ENCODE measurements at regions not wholly inside any gene's neighbourhood (a gene's known extent, or its start where the extent isn't known, plus 50 kb on each side); places are given as distances from the start of the nearest gene placed in this dataset.

- Histone ChIP-seq H3K4me3 (ENCODE audit: low read length) (no peak overlapping the region), H3K4me2 (ENCODE audit: low read depth, low read length, poor library complexity, severe bottlenecking) (no peak overlapping the region), H3K27ac (ENCODE audit: low read length) (no peak overlapping the region), H3K4me1 (ENCODE audit: low read length) (no peaks in the 10 kb centered on the region), H3K79me2 (ENCODE audit: low read length) (no peaks in the 10 kb centered on the region), H3K9ac (ENCODE audit: low read length) (no peak overlapping the region), H3K36me3 (ENCODE audit: insufficient read depth, low read length) (no peaks in the 10 kb centered on the region), H2AFZ (ENCODE audit: low read length) (no peak overlapping the region), H3K9me3 (ENCODE audit: low read length) (peaks cover 5% of the 10 kb centered on the region), H4K20me1 (ENCODE audit: insufficient read depth, low read depth, low read length) (no peaks in the 10 kb centered on the region), H3K27me3 (ENCODE audit: low read length) (no peaks in the 10 kb centered on the region), H3K9me2 (replicated peaks; ENCODE audit: insufficient read depth, low read length) (no peaks in the 10 kb centered on the region)
- no peak for DNase-seq
Observed at GRCh38 chr16:6447021-6447790, 885.4 kb upstream of the RBFOX1 start.

GRCh38 chr16:6446370-6446769 lies 886.3 kb upstream of the RBFOX1 start:
- no peaks in the 10 kb centered on the region for H3K4me1 ChIP-seq (ENCODE audit: low read length)
- H3K27me3 ChIP-seq (ENCODE audit: low read length) = no peaks in the 10 kb centered on the region
- H3K4me2 ChIP-seq (ENCODE audit: low read depth, low read length, poor library complexity, severe bottlenecking) = no peak overlapping the region
- DNase-seq = peak; percentile 44
- no peak overlapping the region for H2AFZ ChIP-seq (ENCODE audit: low read length)
- H3K4me3 ChIP-seq (ENCODE audit: low read length) = no peak overlapping the region
- H3K9me2 ChIP-seq (replicated peaks; ENCODE audit: insufficient read depth, low read length) = no peaks in the 10 kb centered on the region
- H3K79me2 ChIP-seq (ENCODE audit: low read length) = no peaks in the 10 kb centered on the region
- no peaks in the 10 kb centered on the region for H3K36me3 ChIP-seq (ENCODE audit: insufficient read depth, low read length)
- H3K9ac ChIP-seq (ENCODE audit: low read length) = no peak overlapping the region
- H4K20me1 ChIP-seq (ENCODE audit: insufficient read depth, low read depth, low read length) = no peaks in the 10 kb centered on the region
- H3K27ac ChIP-seq (ENCODE audit: low read length) = no peak overlapping the region
- H3K9me3 ChIP-seq (ENCODE audit: low read length) = no peaks in the 10 kb centered on the region; the same call in 1 of the 2 replicates

DNA sequence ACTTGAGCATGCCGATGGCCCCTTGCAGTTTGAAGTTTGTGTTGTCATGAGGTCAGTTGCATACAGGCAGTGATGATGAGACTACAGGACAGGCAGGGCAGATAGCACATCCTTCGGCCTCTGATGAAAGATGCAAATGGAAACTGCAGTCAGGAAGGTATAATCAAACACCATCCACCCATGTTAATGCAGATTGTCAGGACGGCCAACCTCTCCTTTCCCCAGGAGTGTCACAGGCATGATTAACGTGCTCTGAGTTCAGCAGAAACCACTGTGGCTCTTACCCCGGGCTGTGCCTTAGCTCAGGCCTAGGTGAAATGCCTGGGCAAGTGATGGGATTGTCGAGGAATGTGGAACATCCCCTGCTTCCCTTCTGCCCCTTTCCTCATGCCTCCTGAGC lies 893.5 kb upstream of the RBFOX1 start:
- Histone ChIP-seq H3K79me2 (ENCODE audit: low read length) (no peaks in the 10 kb centered on the region), H3K27ac (ENCODE audit: low read length) (no peak overlapping the region), H3K36me3 (ENCODE audit: insufficient read depth, low read length) (no peaks in the 10 kb centered on the region), H3K9ac (ENCODE audit: low read length) (no peak overlapping the region), H3K9me3 (ENCODE audit: low read length) (peaks cover 15% of the 10 kb centered on the region), H3K4me1 (ENCODE audit: low read length) (no peaks in the 10 kb centered on the region), H3K9me2 (replicated peaks; ENCODE audit: insufficient read depth, low read length) (no peaks in the 10 kb centered on the region), H4K20me1 (ENCODE audit: insufficient read depth, low read depth, low read length) (no peaks in the 10 kb centered on the region), H3K4me2 (ENCODE audit: low read depth, low read length, poor library complexity, severe bottlenecking) (no peak overlapping the region), H3K4me3 (ENCODE audit: low read length) (no peak overlapping the region), H2AFZ (ENCODE audit: low read length) (no peak overlapping the region), H3K27me3 (ENCODE audit: low read length) (no peaks in the 10 kb centered on the region)
- DNase-seq = no peak

DNA sequence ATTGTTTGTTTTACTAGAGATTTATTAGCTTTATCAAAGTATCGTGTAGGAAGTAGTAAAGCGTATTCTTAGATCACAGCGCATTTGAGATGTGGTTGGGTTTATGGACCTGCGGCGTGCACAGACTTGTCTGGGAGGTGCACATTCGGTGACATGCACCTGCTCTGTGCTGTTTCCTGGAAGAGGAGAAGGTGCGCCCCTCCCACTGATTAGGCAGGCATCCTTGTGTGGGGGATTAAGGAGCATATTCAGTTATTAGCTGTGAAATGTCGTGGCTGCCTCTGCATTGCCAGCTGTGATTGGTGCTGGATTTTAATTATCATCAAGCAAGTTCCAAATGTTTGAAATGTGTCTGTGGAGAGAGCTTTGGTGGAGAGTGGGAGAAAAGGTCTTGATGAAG lies 903.8 kb upstream of the RBFOX1 start:
- no peaks in the 10 kb centered on the region for H3K79me2 ChIP-seq (ENCODE audit: low read length)
- H3K9me2 ChIP-seq (replicated peaks; ENCODE audit: insufficient read depth, low read length) = no peaks in the 10 kb centered on the region
- H3K9me3 ChIP-seq (ENCODE audit: low read length) = no peaks in the 10 kb centered on the region; the same call in 1 of the 2 replicates
- H3K27ac ChIP-seq (ENCODE audit: low read length) = no peak overlapping the region
- H3K36me3 ChIP-seq (ENCODE audit: insufficient read depth, low read length) = no peaks in the 10 kb centered on the region
- no peaks in the 10 kb centered on the region for H4K20me1 ChIP-seq (ENCODE audit: insufficient read depth, low read depth, low read length)
- no peak overlapping the region for H3K4me2 ChIP-seq (ENCODE audit: low read depth, low read length, poor library complexity, severe bottlenecking)
- no peak overlapping the region for H3K4me3 ChIP-seq (ENCODE audit: low read length)
- no peaks in the 10 kb centered on the region for H3K4me1 ChIP-seq (ENCODE audit: low read length)
- no peak overlapping the region for H2AFZ ChIP-seq (ENCODE audit: low read length)
- no peaks in the 10 kb centered on the region for H3K27me3 ChIP-seq (ENCODE audit: low read length)
- DNase-seq = no peak
- no peak overlapping the region for H3K9ac ChIP-seq (ENCODE audit: low read length)

DNA sequence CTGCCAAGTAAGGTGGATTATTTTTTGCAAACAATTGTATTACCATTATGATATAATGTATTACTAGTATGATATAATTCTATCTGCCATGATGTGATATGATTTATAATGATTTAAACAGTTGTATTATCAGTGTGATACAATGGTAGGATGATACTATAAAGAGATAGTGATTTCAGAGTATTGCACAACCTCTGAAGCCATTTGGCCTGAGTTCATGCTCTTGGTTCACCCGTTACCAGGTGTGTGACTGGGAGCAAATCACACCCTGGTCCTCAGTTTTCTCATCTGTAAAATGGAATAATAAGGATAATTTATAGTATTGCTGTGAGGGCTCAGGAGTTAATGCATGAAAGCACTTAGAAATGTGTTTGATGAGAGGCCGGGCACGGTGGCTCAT lies 905.0 kb upstream of the RBFOX1 start:
- no peaks in the 10 kb centered on the region for H3K4me1 ChIP-seq (ENCODE audit: low read length)
- no peak overlapping the region for H3K9ac ChIP-seq (ENCODE audit: low read length)
- no peaks in the 10 kb centered on the region for H3K9me2 ChIP-seq (replicated peaks; ENCODE audit: insufficient read depth, low read length)
- no peaks in the 10 kb centered on the region for H3K27me3 ChIP-seq (ENCODE audit: low read length)
- H3K36me3 ChIP-seq (ENCODE audit: insufficient read depth, low read length) = no peaks in the 10 kb centered on the region
- H3K9me3 ChIP-seq (ENCODE audit: low read length) = no peaks in the 10 kb centered on the region; the same call in 1 of the 2 replicates
- H3K79me2 ChIP-seq (ENCODE audit: low read length) = no peaks in the 10 kb centered on the region
- no peak overlapping the region for H3K4me2 ChIP-seq (ENCODE audit: low read depth, low read length, poor library complexity, severe bottlenecking)
- no peak overlapping the region for H3K4me3 ChIP-seq (ENCODE audit: low read length)
- H2AFZ ChIP-seq (ENCODE audit: low read length) = no peak overlapping the region
- DNase-seq = no peak
- no peaks in the 10 kb centered on the region for H4K20me1 ChIP-seq (ENCODE audit: insufficient read depth, low read depth, low read length)
- H3K27ac ChIP-seq (ENCODE audit: low read length) = no peak overlapping the region

DNA sequence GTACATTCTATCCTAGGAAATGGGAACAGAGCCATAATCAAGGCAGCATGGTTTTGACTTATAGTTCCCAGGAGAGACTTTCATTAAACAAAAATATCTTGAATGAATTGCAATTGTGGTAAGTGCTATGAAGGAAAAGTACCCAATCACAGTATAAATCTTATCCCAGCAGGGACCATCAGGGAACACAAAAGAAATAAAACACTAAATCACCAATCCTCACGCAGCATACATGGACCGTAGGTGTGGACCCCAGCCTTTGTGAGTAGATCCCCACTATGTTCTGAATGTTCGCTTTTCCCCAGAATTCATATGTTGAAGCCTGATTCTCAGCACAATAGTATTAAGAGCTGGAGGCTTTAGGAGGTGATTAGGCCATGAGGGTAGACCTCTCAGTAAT lies 925.0 kb upstream of the RBFOX1 start:
- Histone ChIP-seq H3K27me3 (ENCODE audit: low read length) (no peaks in the 10 kb centered on the region), H3K4me3 (ENCODE audit: low read length) (no peak overlapping the region), H3K9me2 (replicated peaks; ENCODE audit: insufficient read depth, low read length) (no peaks in the 10 kb centered on the region), H3K9me3 (ENCODE audit: low read length) (no peaks in the 10 kb centered on the region; the same call in none of the 2 replicates), H3K4me2 (ENCODE audit: low read depth, low read length, poor library complexity, severe bottlenecking) (no peak overlapping the region), H3K9ac (ENCODE audit: low read length) (no peak overlapping the region), H3K79me2 (ENCODE audit: low read length) (no peaks in the 10 kb centered on the region), H4K20me1 (ENCODE audit: insufficient read depth, low read depth, low read length) (no peaks in the 10 kb centered on the region), H3K36me3 (ENCODE audit: insufficient read depth, low read length) (no peaks in the 10 kb centered on the region), H3K4me1 (ENCODE audit: low read length) (no peaks in the 10 kb centered on the region), H2AFZ (ENCODE audit: low read length) (no peak overlapping the region), H3K27ac (ENCODE audit: low read length) (no peak overlapping the region)
- no peak for DNase-seq

DNA sequence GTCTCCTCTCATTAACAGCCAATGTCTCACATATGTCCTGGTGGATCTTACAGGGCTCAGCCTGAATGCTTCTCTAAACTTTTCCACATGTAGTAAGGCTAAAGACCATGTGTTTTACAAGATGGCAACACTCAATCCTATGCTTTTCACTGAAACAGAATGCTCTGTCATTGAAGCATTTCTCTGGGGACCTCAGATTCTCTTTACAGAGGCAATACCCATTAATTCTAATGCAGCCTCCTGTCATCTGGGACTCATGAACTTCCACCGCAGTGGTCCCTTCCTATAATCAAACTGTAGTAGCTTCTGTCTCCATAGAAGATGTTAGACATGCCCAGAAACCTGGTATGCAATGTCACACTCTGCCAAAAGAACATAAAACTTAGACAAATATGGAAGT lies 926.6 kb upstream of the RBFOX1 start:
- H3K79me2 ChIP-seq (ENCODE audit: low read length) = no peaks in the 10 kb centered on the region
- no peaks in the 10 kb centered on the region for H3K36me3 ChIP-seq (ENCODE audit: insufficient read depth, low read length)
- no peaks in the 10 kb centered on the region for H3K27me3 ChIP-seq (ENCODE audit: low read length)
- no peak for DNase-seq
- peaks cover 3% of the 10 kb centered on the region for H3K9me3 ChIP-seq (ENCODE audit: low read length)
- H3K9me2 ChIP-seq (replicated peaks; ENCODE audit: insufficient read depth, low read length) = no peaks in the 10 kb centered on the region
- H2AFZ ChIP-seq (ENCODE audit: low read length) = no peak overlapping the region
- H3K4me3 ChIP-seq (ENCODE audit: low read length) = no peak overlapping the region
- no peak overlapping the region for H3K9ac ChIP-seq (ENCODE audit: low read length)
- H4K20me1 ChIP-seq (ENCODE audit: insufficient read depth, low read depth, low read length) = no peaks in the 10 kb centered on the region
- no peak overlapping the region for H3K4me2 ChIP-seq (ENCODE audit: low read depth, low read length, poor library complexity, severe bottlenecking)
- no peak overlapping the region for H3K27ac ChIP-seq (ENCODE audit: low read length)
- H3K4me1 ChIP-seq (ENCODE audit: low read length) = no peaks in the 10 kb centered on the region

- Histone ChIP-seq H3K36me3 (ENCODE audit: insufficient read depth, low read length) (no peaks in the 10 kb centered on the region), H3K9me3 (ENCODE audit: low read length) (peaks cover 4% of the 10 kb centered on the region), H3K9me2 (replicated peaks; ENCODE audit: insufficient read depth, low read length) (no peaks in the 10 kb centered on the region), H3K27ac (ENCODE audit: low read length) (no peak overlapping the region), H2AFZ (ENCODE audit: low read length) (no peak overlapping the region), H3K79me2 (ENCODE audit: low read length) (no peaks in the 10 kb centered on the region), H3K9ac (ENCODE audit: low read length) (no peak overlapping the region), H3K4me1 (ENCODE audit: low read length) (no peaks in the 10 kb centered on the region), H3K27me3 (ENCODE audit: low read length) (no peaks in the 10 kb centered on the region), H3K4me3 (ENCODE audit: low read length) (no peak overlapping the region), H3K4me2 (ENCODE audit: low read depth, low read length, poor library complexity, severe bottlenecking) (no peak overlapping the region), H4K20me1 (ENCODE audit: insufficient read depth, low read depth, low read length) (no peaks in the 10 kb centered on the region)
- no peak for DNase-seq
Observed at GRCh38 chr16:6382924-6383459, 949.7 kb upstream of the RBFOX1 start.

All from Karpas-422 (cell line).